Spleen (tissue), 11 donors: ENCODE measurements at regions not wholly inside any gene's neighbourhood (a gene's known extent, or its start where the extent isn't known, plus 50 kb on each side); places are given as distances from the start of the nearest gene placed in this dataset.

Experiments used
- DNase-seq: peaks from one replicate; pipeline ENCODE4 v3.0.0-alpha.2; 2020
- H3K27ac ChIP-seq, 8 donors: fragments of 200-600 bp; sonication (generic) in 7 of 8; 1 replicate in 4 of 8; 2 replicates in 4 of 8; pipeline versions ENCODE4 v1.5.0 to v1.8.0; 2016 to 2021; ENCODE audit warnings: inconsistent platforms in 4 of 8, mild to moderate bottlenecking in 4 of 8, moderate library complexity in 1 of 8
- H3K27me3 ChIP-seq, 7 donors: fragments of 200-600 bp; sonication (generic) in 6 of 7; replicated peaks in 1 of 7; 1 replicate in 4 of 7; 2 replicates in 3 of 7; pipeline versions ENCODE4 v1.5.0 to v1.8.0; 2016 to 2021; ENCODE audit warnings: inconsistent platforms in 3 of 7, mild to moderate bottlenecking in 1 of 7
- H3K36me3 ChIP-seq, 6 donors: fragments of 200-600 bp; sonication (generic) in 5 of 6; 1 replicate in 4 of 6; 2 replicates in 2 of 6; pipeline versions ENCODE4 v1.5.0 to v1.8.0; 2016 to 2021; ENCODE audit warnings: inconsistent platforms in 2 of 6
- H3K4me1 ChIP-seq, 6 donors: fragments of 200-600 bp; sonication (generic) in 5 of 6; 1 replicate in 3 of 6; 2 replicates in 3 of 6; pipeline versions ENCODE4 v1.5.0 to v1.8.0; 2016 to 2021; ENCODE audit warnings: inconsistent platforms in 3 of 6
- H3K4me3 ChIP-seq, 8 donors: fragments of 200-600 bp; sonication (generic) in 7 of 8; 1 replicate in 4 of 8; 2 replicates in 4 of 8; pipeline versions ENCODE4 v1.5.0 to v1.8.0; 2016 to 2021; ENCODE audit warnings: inconsistent platforms in 4 of 8, mild to moderate bottlenecking in 4 of 8, moderate library complexity in 2 of 8
- H3K9me3 ChIP-seq, 8 donors: fragments of 200-600 bp; sonication (generic) in 7 of 8; 1 replicate in 4 of 8; 2 replicates in 4 of 8; pipeline versions ENCODE4 v1.5.0 to v1.8.0; 2016 to 2021; ENCODE audit warnings: inconsistent platforms in 4 of 8
- CTCF ChIP-seq, 11 experiments: fragments of 200-600 bp in 7 of 11; fragments of 450-650 bp in 4 of 11; sonication (generic) in 4 of 11; IDR thresholded peaks in 8 of 11; conservative IDR thresholded peaks in 3 of 11; 1 replicate in 7 of 11; 2 replicates in 4 of 11; pipeline versions ENCODE4 v1.4.0 to v1.8.0; 2016 to 2021; ENCODE audit warnings: antibody characterized with exemption in 11 of 11, inconsistent platforms in 4 of 11, mild to moderate bottlenecking in 1 of 11
- POLR2A ChIP-seq, 3 donors: fragments of 450-650 bp; IDR thresholded peaks; one replicate each; pipeline ENCODE4 v1.5.1; 2017; ENCODE audit warnings: antibody characterized with exemption in 3 of 3, mild to moderate bottlenecking in 1 of 3
- POLR2AphosphoS5 ChIP-seq, 3 donors: sonication (generic); formaldehyde crosslinking; IDR thresholded peaks; one replicate each; pipeline ENCODE4 v1.5.1; 2017; ENCODE audit warnings: antibody characterized with exemption in 3 of 3
- WGBS, 5 donors: extraction: QIAGEN DNeasy Blood & Tissue Kit in 3 of 5; methylation state at CpG; one replicate each; pipeline versions ENCODE4 v1.1.5 to v1.1.7; 2013 to 2018; 5-methylcytosine and 5-hydroxymethylcytosine counted together
- intact Hi-C: fragments of 100-400 bp; cut with DNase I; formaldehyde crosslinking; loops from one replicate; pipeline ENCODE4 v1.15.0; 2023; ENCODE audit warnings: low total_unique reads
- donor health status: healthy with polysubstance abuse.
- donor health status: DM: no; HTN: no; CAD: no; lungs with moderate emphysema.
- donor health status: DM: no; HTN: no; CAD: no.
- donor health status: Bipolar disorder and iron deficiency.
- donor health status: healthy.
- donor health status: DM: no; HTN: no; CAD: no.
- donor health status: DM: yes; HTN: yes; CAD: no.

GRCh38 chr13:88602786-88603777 lies 931.9 kb downstream of the SLITRK5 start:
- DNase-seq, result no peak
- Histone ChIP-seq H3K9me3 (peaks cover 0 to 11% (median 7%) of the 10 kb centered on the region in 8 donors), H3K4me3 (no peak overlapping the region), H3K36me3 (no peaks in the 10 kb centered on the region), H3K27me3 (no peaks in the 10 kb centered on the region), H3K27ac (no peak overlapping the region), H3K4me1 (no peaks in the 10 kb centered on the region)
- no peak for TF ChIP-seq POLR2A (IDR thresholded peaks at IDR 0.05)
- TF ChIP-seq CTCF (IDR thresholded peaks at IDR 0.05 in 8 of 11, conservative IDR thresholded peaks at IDR 0.05 in 3 of 11), result no peak
- no peak for TF ChIP-seq POLR2AphosphoS5 (IDR thresholded peaks at IDR 0.05)
- intact Hi-C loops, result no loop called here
- 68 to 85% (median 78%) methylated on average over 5 of the region's 5 CpGs for WGBS, 5 donors

DNA sequence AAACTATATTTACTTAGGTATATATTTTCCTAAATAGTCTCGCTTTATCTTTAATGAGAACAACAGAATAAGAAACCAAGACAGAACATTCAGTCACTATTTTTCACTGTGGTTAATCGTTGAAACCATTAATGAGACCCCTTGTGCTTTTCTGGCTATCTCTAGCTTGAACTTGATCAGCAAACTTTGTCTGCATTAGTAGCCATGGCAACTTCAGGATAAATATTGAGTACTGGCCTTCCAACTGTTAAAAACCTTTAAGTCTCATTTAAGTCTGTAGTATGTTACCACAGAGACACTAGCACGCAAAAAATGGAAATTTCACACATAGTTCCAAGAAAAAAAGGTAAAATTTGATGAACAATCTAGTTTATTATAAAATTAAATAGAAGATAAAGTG lies 946.0 kb downstream of the SLITRK5 start:
- 69 to 82% (median 80%) methylated on average over 3 of the region's 3 CpGs for WGBS, 5 donors
- H3K36me3 ChIP-seq, result no peaks in the 10 kb centered on the region
- H3K4me1 ChIP-seq, result no peaks in the 10 kb centered on the region
- H3K27ac ChIP-seq, result no peak overlapping the region
- H3K4me3 ChIP-seq, result no peak overlapping the region
- DNase-seq, result no peak
- H3K9me3 ChIP-seq, result no peaks in the 10 kb centered on the region
- no peak for TF ChIP-seq POLR2AphosphoS5 (IDR thresholded peaks at IDR 0.05)
- TF ChIP-seq POLR2A (IDR thresholded peaks at IDR 0.05), result no peak
- TF ChIP-seq CTCF (IDR thresholded peaks at IDR 0.05 in 8 of 11, conservative IDR thresholded peaks at IDR 0.05 in 3 of 11), result no peak
- intact Hi-C loops, result no loop called here
- H3K27me3 ChIP-seq, result no peaks in the 10 kb centered on the region

DNA sequence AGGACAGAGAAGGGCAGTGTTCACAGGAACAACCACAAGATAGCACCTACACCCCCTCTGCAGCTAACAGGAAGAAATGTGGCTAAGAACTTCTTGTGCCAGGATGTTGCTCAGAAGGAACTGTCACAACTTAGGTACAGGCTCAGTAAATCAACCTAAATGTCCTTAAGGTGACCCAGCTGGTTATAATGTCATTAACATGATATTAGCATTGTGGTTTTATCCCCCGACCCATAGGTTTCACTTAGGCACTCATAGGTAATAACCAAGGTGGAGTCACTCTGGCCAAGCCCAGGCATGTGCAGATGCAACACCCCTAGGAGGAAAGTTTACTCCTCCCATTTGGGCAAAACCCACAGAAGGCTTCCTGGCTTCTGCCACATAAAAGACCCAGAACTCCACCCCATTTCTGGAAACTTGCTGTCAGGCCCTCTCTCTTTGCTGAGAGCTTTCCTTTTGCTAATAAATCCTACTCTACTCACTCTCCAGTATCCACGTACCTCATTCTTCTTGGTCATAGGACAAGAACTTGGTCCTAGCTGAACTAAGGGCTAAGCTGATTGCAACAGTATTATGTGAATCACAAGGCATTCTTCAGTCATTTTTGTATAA lies 951.3 kb downstream of the SLITRK5 start:
- WGBS, 5 donors, result 57 to 80% (median 65%) methylated on average over 2 of the region's 2 CpGs

More for the DNA sequence above, 951.3 kb downstream of the SLITRK5 start:
- TF ChIP-seq CTCF (IDR thresholded peaks at IDR 0.05 in 8 of 11, conservative IDR thresholded peaks at IDR 0.05 in 3 of 11), result no peak
- no peak for TF ChIP-seq POLR2A (IDR thresholded peaks at IDR 0.05)
- no peak for TF ChIP-seq POLR2AphosphoS5 (IDR thresholded peaks at IDR 0.05)
- Histone ChIP-seq H3K4me1 (no peaks in the 10 kb centered on the region), H3K4me3 (no peak overlapping the region), H3K27me3 (no peaks in the 10 kb centered on the region), H3K36me3 (no peaks in the 10 kb centered on the region), H3K27ac (peak overlapping the region in 3 of 8 donors; percentile 37 to 73 (median 48)), H3K9me3 (peaks cover 0 to 17% (median 4%) of the 10 kb centered on the region in 8 donors)
- intact Hi-C loops, result no loop called here
- DNase-seq, result no peak
